DMS114 treated with DMSO at 0.1 percent for 48 hours (cell line): ENCODE measurements at regions not wholly inside any gene's neighbourhood (a gene's known extent, or its start where the extent isn't known, plus 50 kb on each side); places are given as distances from the start of the nearest gene placed in this dataset.

Source experiments
- DNase-seq: peaks from one replicate; lab custom pipeline; 2025; ENCODE audit not compliant: unreplicated experiment; lab: John Stamatoyannopoulos, UW

- no peak for DNase-seq
Measured at GRCh38 chr2:164306872-164307271, 314.4 kb downstream of the GRB14 start.

DNA sequence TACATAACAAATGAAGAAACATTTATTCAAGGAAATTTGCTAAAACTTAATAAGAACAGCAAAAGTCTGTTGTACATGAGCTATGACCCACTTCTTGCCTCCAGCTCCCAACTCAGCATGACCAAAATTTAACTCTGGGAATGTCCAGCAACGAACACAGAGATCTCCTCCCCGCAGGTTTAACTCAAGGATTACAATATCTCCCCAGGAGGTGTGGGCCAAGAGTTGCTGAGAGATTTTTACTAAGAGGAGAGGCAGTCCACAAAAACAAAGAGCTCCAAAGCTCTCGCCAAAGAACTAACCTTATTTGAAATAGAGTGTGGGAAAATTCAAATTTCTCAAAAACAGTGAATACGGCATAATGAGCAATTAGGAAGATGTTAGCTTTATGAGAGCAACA, 318.5 kb downstream of the GRB14 start:
- DNase-seq = no peak

GRCh38 chr2:164288235-164288634, 333.0 kb downstream of the GRB14 start:
- DNase-seq = no peak

- DNase-seq = no peak
Measured at GRCh38 chr2:164287056-164287455, 334.2 kb downstream of the GRB14 start.

DNA sequence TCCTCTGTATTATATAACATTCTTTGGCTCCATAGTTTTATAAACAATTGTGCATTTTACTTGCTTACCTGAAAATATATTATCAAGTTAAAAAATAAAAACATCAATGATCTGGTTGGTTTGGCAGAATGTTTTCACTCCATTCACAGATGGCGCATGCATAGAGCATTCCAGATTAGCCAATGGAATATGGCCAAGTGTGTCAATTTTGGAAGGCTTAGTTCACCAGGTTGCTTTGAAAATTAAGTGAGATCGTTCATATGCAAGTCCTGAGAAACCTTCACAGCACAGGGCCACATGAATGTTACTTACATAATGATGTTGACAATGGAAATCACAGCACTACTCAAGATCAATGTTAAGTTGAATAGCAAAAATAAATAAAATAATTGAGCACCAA, 335.7 kb downstream of the GRB14 start:
- DNase-seq = no peak

GRCh38 chr2:164281896-164282295, 339.4 kb downstream of the GRB14 start:
- DNase-seq = no peak

DNA sequence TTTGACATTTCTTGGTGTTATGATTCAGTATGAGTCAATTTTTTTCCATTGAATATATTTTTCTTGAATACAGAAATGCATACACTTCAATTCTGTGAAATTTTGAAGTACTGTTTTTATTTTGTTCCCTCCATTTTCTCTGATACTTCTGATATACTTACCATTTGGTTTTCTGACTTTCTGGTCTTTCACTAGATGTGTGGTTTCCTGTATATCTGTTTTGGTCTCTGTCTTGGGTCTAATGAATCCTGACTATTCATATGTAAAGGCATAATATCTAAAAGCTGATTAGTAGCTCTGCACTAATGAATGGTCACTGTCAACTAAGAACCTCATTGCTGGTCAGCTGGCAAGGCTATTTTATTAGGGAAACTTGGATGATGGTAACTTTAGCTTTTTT, 345.6 kb downstream of the GRB14 start:
- no peak for DNase-seq

DNA sequence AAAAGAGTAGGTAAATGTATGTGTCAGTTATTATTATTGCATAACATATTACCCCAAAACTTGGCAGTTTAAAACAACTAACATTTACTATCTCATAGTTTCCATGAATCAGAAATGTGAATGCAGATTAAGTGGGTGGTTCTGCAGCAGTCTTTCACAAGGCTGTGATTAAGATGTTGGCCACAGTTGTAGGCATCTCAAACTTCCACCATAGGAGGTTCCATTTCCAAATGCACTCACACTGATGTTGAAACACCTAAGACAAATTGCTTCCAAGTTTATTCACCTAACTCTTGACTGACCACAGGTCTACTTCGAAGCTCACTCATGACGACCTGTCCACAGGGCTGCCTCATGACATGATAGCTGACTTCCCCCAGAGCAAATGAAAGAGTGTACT, 360.8 kb downstream of the GRB14 start:
- no peak for DNase-seq

DNA sequence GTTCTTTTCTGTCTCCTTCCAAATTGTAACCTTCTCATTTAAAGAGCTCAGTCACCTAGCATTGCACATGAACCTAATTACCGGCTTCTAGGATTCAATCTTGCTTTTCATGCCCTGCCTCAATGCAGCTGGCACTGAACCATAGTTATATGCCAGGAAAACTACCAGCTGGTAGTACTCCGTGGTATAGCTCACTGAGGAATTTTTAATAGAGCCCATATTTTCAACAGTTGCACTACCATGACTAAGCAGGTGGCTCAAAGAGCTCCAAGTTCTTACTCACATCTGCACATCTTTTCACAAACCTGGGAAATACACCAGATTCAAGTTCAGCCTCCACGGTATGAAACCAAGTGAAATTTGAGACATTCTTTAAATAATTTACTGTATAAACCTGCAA, 363.5 kb downstream of the GRB14 start:
- DNase-seq = no peak

DNA sequence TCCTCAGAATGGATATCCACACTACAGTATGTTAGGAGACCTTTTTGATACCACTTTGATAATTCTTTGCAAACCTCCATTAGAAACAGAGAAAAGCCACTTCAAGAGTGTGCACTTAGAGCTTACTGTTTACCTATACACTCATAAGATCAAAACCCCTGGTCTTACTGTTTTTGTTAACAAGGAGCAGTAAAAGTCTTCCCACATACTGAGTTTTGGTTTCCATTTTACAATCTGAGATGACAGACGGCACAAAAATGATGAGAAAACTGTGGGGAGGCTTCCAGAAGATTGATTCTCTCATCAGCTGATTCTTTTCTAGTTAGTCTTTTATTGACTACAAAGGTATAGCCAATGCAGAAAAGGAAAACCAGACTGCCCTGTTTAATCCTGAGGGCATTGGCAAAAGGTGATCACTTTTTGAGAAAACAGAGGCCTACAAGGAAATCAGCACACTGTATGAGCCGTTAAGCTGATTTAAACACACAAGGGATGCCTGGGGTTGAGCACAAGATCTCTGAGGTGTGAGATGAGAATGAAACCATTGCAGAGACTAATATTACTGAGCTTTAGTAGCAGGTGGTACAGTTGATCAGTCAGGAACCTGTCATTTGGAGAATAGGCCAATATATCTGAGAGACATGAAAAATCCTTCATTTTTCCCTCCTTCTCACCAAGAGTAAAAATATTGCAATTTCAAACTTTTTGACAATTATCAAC, 368.6 kb downstream of the GRB14 start:
- no peak for DNase-seq

GRCh38 chr2:164243315-164243714, 378.0 kb downstream of the GRB14 start:
- no peak for DNase-seq

DNA sequence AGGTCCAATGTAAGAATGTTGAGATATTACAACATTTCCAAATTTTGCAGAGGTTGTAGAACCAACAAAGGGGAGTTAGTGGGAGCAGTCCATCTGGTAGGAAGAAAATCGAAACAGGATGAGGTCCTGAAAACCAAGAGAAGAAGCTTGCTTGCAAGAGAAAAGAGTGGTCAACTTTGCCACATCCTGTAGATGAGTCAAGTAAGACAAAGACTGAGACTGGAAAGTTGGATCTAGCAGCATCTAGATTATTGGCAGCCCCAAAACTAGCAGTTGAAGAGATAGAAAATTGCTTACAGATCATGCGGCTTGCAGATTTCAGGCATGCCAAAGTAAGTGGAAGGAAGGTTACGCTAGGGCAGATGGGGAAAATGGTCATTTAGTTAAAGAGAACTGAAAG, 378.9 kb downstream of the GRB14 start:
- no peak for DNase-seq

DNA sequence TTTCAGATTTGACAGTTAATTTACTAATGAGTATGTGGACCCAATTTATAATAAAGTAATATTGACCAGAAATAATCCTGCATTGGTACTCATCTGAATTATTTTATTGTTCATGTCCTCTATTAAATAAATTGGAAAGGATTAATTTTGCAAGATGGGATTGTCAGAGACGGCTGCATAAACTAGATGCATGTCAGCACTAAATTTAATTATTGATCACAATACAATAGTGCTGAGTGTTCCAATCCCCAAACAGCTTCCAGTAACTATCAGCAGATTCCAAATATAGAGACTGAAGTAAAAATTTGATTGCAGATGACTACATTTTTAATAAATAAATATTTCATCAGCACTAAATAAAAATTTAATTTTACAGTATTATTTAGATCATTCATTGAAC, 387.2 kb downstream of the GRB14 start:
- no peak for DNase-seq

DNA sequence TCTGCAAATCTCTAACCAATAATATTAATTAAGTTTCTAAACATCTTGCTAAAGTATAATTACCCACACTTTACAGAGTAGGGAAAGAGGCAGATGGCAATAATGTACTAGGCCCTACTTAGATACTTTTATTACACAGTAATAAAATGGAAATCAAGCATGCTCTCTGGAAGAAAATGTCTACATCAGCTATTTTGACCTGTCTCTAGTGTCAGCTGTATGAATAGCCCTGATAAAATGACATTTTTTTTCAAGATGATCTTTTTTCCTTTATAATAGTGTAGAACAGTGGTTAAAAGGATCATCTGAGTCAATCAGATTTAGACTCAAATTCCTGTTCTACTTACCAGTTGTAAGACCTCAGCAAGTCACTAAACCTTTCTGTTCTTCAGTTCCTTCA, 397.3 kb downstream of the GRB14 start:
- DNase-seq = no peak

DNA sequence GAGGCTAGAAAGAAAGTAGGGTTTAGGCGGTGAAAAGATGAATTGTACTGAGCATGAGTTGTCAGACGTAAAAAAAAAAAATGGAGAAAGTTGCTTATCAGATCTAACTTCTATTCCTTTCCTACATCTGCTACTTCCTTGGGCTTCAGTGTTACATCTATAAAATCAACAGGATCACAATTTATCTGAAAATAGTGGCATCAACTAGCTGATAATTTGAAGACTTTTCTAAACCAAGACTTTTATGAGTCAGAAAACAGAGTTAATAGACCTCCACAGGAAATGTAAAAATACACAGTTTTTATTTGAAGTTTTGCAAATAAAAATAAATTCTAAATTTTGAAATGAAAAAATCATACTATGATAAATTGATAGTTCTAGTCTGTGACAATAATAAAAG, 399.8 kb downstream of the GRB14 start:
- DNase-seq = no peak

- DNase-seq = no peak
Measured at GRCh38 chr2:164220265-164220664, 401.0 kb downstream of the GRB14 start.

GRCh38 chr2:164213916-164214315, 407.4 kb downstream of the GRB14 start:
- no peak for DNase-seq

DNA sequence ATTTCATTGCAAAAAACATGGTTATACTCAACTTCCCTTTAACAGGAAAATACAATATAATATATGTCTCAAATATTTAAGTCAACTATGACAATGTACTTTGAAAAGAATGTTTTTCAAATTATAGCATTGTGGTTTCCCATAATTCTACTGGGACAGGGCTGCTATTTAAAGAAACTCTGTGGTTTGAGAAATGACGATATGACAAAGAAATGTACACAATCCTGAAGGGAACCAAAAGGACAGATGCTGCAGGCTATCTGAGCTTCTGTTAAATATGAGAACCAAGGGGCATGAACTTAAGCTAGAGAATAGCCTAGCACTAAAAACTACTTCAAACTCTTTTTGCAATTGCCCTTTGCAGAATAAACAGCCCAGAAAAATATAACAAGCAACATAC, 415.9 kb downstream of the GRB14 start:
- DNase-seq = no peak

GRCh38 chr2:164203131-164203530, 418.2 kb downstream of the GRB14 start:
- no peak for DNase-seq

DNA sequence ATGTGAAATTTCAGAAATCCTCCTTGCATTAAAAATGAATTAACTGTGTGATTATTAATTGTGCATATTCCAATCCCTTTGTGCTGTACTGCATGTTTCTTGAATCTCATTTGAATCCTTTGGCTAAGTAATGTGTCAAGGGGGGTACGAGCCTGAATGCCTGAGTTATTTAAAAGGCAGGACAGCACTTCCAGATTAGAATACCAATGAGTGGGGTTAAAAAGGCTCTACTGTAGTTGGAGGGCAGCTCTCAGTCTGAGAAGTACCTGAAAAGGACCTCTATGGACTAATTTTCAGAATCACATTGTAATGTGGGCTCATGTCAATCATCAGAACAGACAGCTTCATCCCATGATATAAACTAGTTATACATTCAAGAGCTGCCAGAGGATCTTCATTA, 423.0 kb downstream of the GRB14 start:
- DNase-seq = no peak

DNA sequence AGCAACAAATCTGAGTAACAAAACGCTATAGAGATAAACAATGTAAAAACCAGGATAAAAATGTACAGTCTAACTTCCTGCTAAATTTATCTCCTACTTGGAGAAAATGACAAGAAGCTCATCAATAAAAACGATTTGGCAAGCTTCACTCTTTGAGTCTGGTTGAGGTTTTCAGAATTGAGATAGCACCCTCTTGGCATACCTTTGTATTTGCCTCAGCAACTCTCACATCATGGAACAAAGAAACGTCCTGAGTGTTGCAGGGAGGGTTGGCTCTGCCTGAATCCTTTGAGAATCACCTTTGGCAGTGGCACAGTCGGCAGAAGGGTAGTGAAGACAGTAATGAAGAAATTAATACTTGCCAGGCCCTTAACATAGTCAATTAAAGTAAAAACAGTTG, 430.6 kb downstream of the GRB14 start:
- DNase-seq = no peak

GRCh38 chr2:164189851-164190250, 431.4 kb downstream of the GRB14 start:
- no peak for DNase-seq

- DNase-seq = no peak
Measured at GRCh38 chr2:164187121-164187520, 434.2 kb downstream of the GRB14 start.
